NCI-H345 treated with DMSO at 0.1 percent for 48 hours (cell line): ENCODE measurements at regions not wholly inside any gene's neighbourhood (a gene's known extent, or its start where the extent isn't known, plus 50 kb on each side); places are given as distances from the start of the nearest gene placed in this dataset.

Experiments used
- DNase-seq: peaks from one replicate; lab custom pipeline; 2025; ENCODE audit not compliant: unreplicated experiment; lab: John Stamatoyannopoulos, UW

- no peak for DNase-seq
Measured at GRCh38 chr9:16092142-16093091, 539.6 kb downstream of the CCDC171 start.

- no peak for DNase-seq
Measured at GRCh38 chr9:16098306-16098705, 545.5 kb downstream of the CCDC171 start.

GRCh38 chr9:16099732-16100536 lies 547.1 kb downstream of the CCDC171 start:
- DNase-seq = no peak

GRCh38 chr9:16100537-16101091 lies 547.8 kb downstream of the CCDC171 start:
- no peak for DNase-seq

- no peak for DNase-seq
Measured at GRCh38 chr9:16102154-16102553, 549.3 kb downstream of the CCDC171 start.

- no peak for DNase-seq
Measured at GRCh38 chr9:16103620-16104397, 551.0 kb downstream of the CCDC171 start.

GRCh38 chr9:16105168-16106020 lies 552.6 kb downstream of the CCDC171 start:
- no peak for DNase-seq

GRCh38 chr9:16106021-16106571 lies 553.3 kb downstream of the CCDC171 start:
- no peak for DNase-seq

GRCh38 chr9:16112116-16112515 lies 559.3 kb downstream of the CCDC171 start:
- DNase-seq = no peak

- DNase-seq = no peak
Measured at GRCh38 chr9:16115994-16116393, 563.2 kb downstream of the CCDC171 start.

- DNase-seq = no peak
Measured at GRCh38 chr9:16118043-16118442, 565.2 kb downstream of the CCDC171 start.

GRCh38 chr9:16119261-16120230 lies 566.7 kb downstream of the CCDC171 start:
- no peak for DNase-seq

- DNase-seq = no peak
Measured at GRCh38 chr9:16120231-16120641, 567.4 kb downstream of the CCDC171 start.

GRCh38 chr9:16120727-16121126 lies 567.9 kb downstream of the CCDC171 start:
- DNase-seq = no peak

- DNase-seq = no peak
Measured at GRCh38 chr9:16121168-16121567, 568.3 kb downstream of the CCDC171 start.

- no peak for DNase-seq
Measured at GRCh38 chr9:16121601-16122286, 568.9 kb downstream of the CCDC171 start.

- no peak for DNase-seq
Measured at GRCh38 chr9:16125629-16126028, 572.8 kb downstream of the CCDC171 start.

GRCh38 chr9:16126042-16126441 lies 573.2 kb downstream of the CCDC171 start:
- DNase-seq = no peak
